MCF 10A (cell line): ENCODE measurements at regions not wholly inside any gene's neighbourhood (a gene's known extent, or its start where the extent isn't known, plus 50 kb on each side); places are given as distances from the start of the nearest gene placed in this dataset.
"Not testable (repeated sequence)": the region's sequence is repeated elsewhere in the genome, so short reads cannot be mapped to it uniquely, and the experiment has no call there.

ENCODE experiments used
- BruUV-seq: library from RNA; stranded (reverse); fragments of 400-500 nt; replicated peaks from 2 replicates; lab custom pipeline; 2021; lab: Mats Ljungman, UMichigan
- CTCF ChIA-PET: fragments of 300-600 bp; sonication (Branson Sonifier 250); formaldehyde crosslinking; extraction: SDS; loops from one replicate; lab custom pipeline; 2021; ENCODE audit warnings: antibody characterized with exemption, inconsistent platforms; lab: Yijun Ruan, JAX
- POLR2A ChIA-PET: fragments of 300-600, 350-650 bp; sonication (Branson Sonifier 250); formaldehyde crosslinking; extraction: SDS; loops from one replicate; lab custom pipeline; 2020; ENCODE audit warnings: antibody characterized with exemption, inconsistent platforms; lab: Yijun Ruan, JAX
- DNase-seq: peaks from one replicate; pipeline ENCODE4 v3.0.0-alpha.2; 2018; ENCODE audit not compliant: unreplicated experiment
- H3K27ac Mint-ChIP-seq: one replicate; pipeline ENCODE4 v1.8.0; 2022; ENCODE audit warnings: mild to moderate bottlenecking, low read depth, mixed read lengths; ENCODE audit not compliant: unreplicated experiment
- H3K27me3 Mint-ChIP-seq: one replicate; pipeline ENCODE4 v1.8.0; 2022; ENCODE audit warnings: mixed read lengths; ENCODE audit not compliant: insufficient read depth, unreplicated experiment
- H3K36me3 Mint-ChIP-seq: one replicate; pipeline ENCODE4 v1.8.0; 2022; ENCODE audit warnings: mild to moderate bottlenecking, moderate library complexity, mixed read lengths; ENCODE audit not compliant: insufficient read depth, unreplicated experiment
- H3K4me1 Mint-ChIP-seq: one replicate; pipeline ENCODE4 v1.8.0; 2022; ENCODE audit warnings: mixed read lengths; ENCODE audit not compliant: insufficient read depth, unreplicated experiment
- H3K4me3 Mint-ChIP-seq: one replicate; pipeline ENCODE4 v1.8.0; 2022; ENCODE audit warnings: mild to moderate bottlenecking, moderate library complexity, mixed read lengths; ENCODE audit not compliant: unreplicated experiment
- H3K9me3 Mint-ChIP-seq: one replicate; pipeline ENCODE4 v1.8.0; 2022; ENCODE audit warnings: mixed read lengths; ENCODE audit not compliant: unreplicated experiment
- CTCF ChIP-seq: fragments of 200-600 bp; IDR thresholded peaks from one replicate; pipeline ENCODE4 v1.8.0; 2022; ENCODE audit warnings: antibody characterized with exemption, mild to moderate bottlenecking; ENCODE audit not compliant: unreplicated experiment
- intact Hi-C: fragments of 100-400 bp; cut with micrococcal nuclease; formaldehyde crosslinking; loops from 2 replicates; pipeline ENCODE4 v1.14.1; 2022

DNA sequence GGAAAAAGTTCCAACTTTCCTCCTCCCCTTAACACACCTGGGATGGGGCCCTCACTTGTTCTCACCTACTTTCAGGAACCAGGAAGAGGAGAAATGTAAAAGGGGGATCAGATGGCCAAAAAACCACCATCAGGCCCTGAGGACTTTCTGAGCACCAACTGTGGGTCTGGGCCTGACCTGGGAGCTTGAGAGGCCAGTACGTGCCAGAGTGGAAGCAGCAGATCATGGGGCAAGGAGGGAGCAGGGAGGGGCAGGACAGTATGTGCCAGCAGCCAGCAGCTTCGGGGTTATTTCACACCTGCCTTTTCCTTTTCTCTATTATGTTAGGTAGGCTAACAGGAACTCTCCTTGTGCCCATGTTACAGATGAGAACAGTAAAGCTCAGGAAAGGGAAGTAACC, 118.8 kb upstream of the UNC5B start:
- BruUV-seq = no TSS peak
- no peak overlapping the region for H3K27ac Mint-ChIP-seq
- H3K4me1 Mint-ChIP-seq = no peaks in the 10 kb centered on the region
- intact Hi-C loops = no loop called here
- H3K36me3 Mint-ChIP-seq = no peaks in the 10 kb centered on the region
- CTCF ChIA-PET = no interaction called here
- H3K4me3 Mint-ChIP-seq = no peak overlapping the region
- no peaks in the 10 kb centered on the region for H3K9me3 Mint-ChIP-seq
- POLR2A ChIA-PET = no interaction called here
- no peak for DNase-seq
- no peak for TF ChIP-seq CTCF
- peaks cover 85% of the 10 kb centered on the region for H3K27me3 Mint-ChIP-seq

DNA sequence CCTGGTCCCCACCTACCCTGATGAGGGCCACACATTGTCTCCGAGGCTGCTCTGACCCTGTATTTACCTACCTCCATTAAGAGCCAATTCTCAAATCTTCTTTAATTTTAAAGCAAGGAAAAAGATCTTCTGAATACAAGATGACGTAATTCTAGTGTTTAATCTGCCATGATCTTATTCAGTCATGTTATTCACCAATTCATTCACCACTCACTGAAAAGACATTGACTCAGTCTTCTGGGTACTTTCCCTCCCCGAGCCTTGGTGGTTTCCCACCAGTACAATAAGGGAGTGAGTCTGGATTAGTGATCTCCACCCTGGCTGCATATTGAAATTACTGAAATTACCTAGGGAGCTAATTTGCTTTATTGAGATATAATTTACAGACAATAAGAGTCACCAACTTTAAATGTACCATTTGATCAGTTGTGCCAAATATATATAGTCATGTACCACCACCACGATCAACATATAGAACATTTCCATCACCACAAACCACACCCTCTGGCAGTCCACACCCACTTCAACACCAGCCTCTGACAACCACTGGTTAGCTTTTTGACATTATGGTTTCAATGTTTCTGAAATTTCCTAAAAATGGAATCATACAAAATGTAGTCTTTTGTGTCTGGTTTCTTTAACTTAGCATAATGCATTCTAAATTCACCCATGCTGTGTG, 117.5 kb upstream of the UNC5B start:
- intact Hi-C loops = no loop called here
- Mint-ChIP-seq H3K36me3 (no peaks in the 10 kb centered on the region), H3K4me1 (no peaks in the 10 kb centered on the region), H3K27me3 (peaks cover 95% of the 10 kb centered on the region), H3K27ac (no peak overlapping the region), H3K9me3 (no peaks in the 10 kb centered on the region), H3K4me3 (no peak overlapping the region)
- no peak for DNase-seq
- POLR2A ChIA-PET = no interaction called here
- CTCF ChIA-PET = no interaction called here
- no TSS peak for BruUV-seq
- no peak for TF ChIP-seq CTCF

DNA sequence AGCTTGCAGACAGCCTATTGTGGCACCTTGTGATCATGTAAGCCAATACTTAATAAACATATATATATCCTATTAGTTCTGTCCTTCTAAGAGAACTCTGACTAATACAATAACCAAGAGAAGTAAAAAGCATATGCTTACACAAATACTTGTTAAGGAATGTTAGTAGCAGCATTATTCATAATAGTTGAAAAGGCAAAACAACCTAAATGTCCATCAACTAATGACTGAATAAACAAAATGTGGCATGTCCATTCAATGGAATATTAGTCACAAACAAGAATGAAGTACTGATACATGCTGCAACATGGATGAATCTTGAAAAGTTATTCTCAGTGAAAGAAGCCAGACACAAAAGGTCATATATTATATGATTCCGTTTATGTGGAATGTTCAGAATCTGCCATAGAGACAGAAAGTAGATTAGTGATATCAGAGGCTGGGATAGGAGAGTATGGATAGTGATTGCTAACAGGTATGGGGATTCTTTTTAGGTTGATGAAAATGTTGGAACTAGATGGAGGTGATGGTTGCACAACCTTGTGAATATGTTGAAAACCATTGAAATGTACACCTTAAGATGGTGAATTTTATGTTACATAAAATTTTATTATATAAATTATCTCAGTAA, 112.5 kb upstream of the UNC5B start:
- BruUV-seq = no TSS peak
- Mint-ChIP-seq H3K27ac (no peak overlapping the region), H3K36me3 (no peaks in the 10 kb centered on the region)

DNA sequence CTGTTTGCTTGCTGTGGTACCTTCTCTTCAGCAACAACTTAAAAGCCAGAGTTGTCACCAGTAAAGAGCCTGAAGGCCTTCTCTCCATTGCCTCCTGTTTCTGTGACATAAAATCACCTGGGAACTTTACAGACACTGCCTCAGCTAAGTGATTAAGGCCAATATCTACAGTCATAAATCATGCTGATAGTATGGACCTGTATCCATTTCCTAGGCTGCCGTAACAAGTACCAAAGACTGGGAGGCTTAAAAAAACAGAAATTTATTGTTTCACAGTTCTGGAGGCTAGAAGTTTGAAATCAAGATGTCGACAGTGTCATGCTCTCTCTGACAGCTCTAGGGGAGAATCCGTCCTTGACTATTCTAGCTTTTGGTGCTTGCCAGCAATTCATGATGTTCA, 108.4 kb upstream of the UNC5B start:
- POLR2A ChIA-PET = interaction anchor here (0.6 kb wide), 1 partner anchor 302 kb away, joined by 4 read pairs; no protein-coding TSS in a partner anchor
- Mint-ChIP-seq H3K27me3 (peaks cover 55% of the 10 kb centered on the region), H3K9me3 (no peaks in the 10 kb centered on the region), H3K4me1 (no peaks in the 10 kb centered on the region), H3K36me3 (no peaks in the 10 kb centered on the region), H3K27ac (no peak overlapping the region), H3K4me3 (no peak overlapping the region)
- no TSS peak for BruUV-seq
- intact Hi-C loops = no loop called here
- DNase-seq = no peak
- TF ChIP-seq CTCF = no peak
- CTCF ChIA-PET = interaction anchor here (0.7 kb wide), 1 partner anchor 94 kb away, joined by 6 read pairs; no protein-coding TSS in a partner anchor

More for the DNA sequence above, 112.5 kb upstream of the UNC5B start:
- TF ChIP-seq CTCF = no peak
- DNase-seq = no peak
- intact Hi-C loops = no loop called here
- Mint-ChIP-seq H3K9me3 (no peaks in the 10 kb centered on the region), H3K27me3 (peaks cover 81% of the 10 kb centered on the region), H3K4me3 (no peak overlapping the region), H3K4me1 (no peaks in the 10 kb centered on the region)
- CTCF ChIA-PET = no interaction called here
- POLR2A ChIA-PET = no interaction called here

DNA sequence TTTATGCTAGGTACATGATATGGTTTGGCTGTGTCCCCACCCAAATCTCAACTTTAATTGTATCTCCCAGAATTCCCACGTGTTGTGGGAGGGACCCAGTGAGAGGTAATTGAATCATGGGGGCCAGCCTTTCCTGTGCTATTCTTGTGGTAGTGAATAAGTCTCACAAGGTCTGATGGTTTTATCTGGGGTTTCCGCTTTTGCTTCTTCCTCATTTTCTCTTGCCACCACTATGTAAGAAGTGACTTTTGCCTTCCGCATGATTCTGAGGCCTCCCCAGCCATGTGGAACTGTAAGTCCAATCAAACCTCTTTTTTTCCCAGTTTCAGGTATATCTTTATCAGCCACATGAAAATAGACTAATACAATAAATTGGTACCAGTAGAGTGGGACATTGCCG, 106.2 kb upstream of the UNC5B start:
- H3K4me1 Mint-ChIP-seq, BruUV-seq, H3K9me3 Mint-ChIP-seq: not testable (repeated sequence)

DNA sequence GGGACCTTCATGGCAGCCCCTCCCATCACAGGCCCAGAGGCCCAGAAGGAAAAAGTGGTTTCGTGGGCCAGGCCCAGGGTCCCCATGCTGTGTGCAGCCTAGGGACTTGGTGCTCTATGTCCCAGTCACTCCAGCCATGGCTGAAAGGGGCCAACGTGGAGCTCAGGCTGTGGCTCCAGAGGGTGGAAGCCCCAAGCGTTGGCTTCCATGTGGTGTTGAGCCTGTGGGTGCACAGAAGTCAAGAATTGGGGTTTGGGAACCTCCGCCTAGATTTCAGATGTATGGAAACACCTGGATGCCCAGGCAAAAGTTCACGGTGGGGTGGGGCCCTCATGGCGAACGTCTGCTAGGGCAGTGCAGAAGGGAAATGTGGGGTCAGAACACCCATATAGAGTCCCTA, 105.3 kb upstream of the UNC5B start:
- BruUV-seq, H3K4me1 Mint-ChIP-seq, H3K27ac Mint-ChIP-seq, H3K9me3 Mint-ChIP-seq, CTCF ChIA-PET, H3K4me3 Mint-ChIP-seq, DNase-seq, intact Hi-C loops, H3K36me3 Mint-ChIP-seq, POLR2A ChIA-PET: not testable (repeated sequence)
- peaks cover 58% of the 10 kb centered on the region for H3K27me3 Mint-ChIP-seq

More for the DNA sequence above, 106.2 kb upstream of the UNC5B start:
- CTCF ChIA-PET, H3K27ac Mint-ChIP-seq, intact Hi-C loops, H3K36me3 Mint-ChIP-seq, H3K4me3 Mint-ChIP-seq, DNase-seq: not testable (repeated sequence)
- peaks cover 55% of the 10 kb centered on the region for H3K27me3 Mint-ChIP-seq
- POLR2A ChIA-PET = interaction anchor here (0.6 kb wide), 1 partner anchor 202 kb away, joined by 3 read pairs; no protein-coding TSS in a partner anchor
